Activated naive CD4-positive, alpha-beta T cell treated with anti-CD3 and anti-CD28 coated beads, Interleukin-2, amount 50 U/mL, for 16 hours (primary cell): ENCODE measurements at regions not wholly inside any gene's neighbourhood (a gene's known extent, or its start where the extent isn't known, plus 50 kb on each side); places are given as distances from the start of the nearest gene placed in this dataset.
"Not testable (repeated sequence)": the region's sequence is repeated elsewhere in the genome, so short reads cannot be mapped to it uniquely, and the experiment has no call there.

Source experiments
- DNase-seq: peaks from one replicate; pipeline ENCODE4 v3.0.0-alpha.2; 2020

DNA sequence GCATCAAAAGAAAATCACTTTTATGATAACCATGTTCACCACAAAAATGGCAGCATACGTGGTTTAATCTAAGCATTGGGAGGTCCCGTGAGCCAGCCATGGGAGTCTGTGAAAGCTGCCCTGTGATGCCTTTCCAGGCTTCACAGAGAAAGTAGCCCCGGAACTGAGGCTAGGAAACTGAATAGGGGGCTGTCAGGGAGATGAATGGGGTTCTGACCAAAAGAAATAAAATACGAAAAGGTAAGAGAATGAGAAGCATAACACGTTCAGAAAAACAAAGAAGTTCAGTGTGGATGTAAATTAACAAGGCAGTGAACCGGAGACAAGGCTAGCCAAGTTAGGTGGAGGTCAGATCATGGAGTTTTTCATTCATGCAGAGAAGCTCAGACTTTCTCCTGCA is 118.9 kb downstream of the ANXA2 start:
- no peak for DNase-seq

DNA sequence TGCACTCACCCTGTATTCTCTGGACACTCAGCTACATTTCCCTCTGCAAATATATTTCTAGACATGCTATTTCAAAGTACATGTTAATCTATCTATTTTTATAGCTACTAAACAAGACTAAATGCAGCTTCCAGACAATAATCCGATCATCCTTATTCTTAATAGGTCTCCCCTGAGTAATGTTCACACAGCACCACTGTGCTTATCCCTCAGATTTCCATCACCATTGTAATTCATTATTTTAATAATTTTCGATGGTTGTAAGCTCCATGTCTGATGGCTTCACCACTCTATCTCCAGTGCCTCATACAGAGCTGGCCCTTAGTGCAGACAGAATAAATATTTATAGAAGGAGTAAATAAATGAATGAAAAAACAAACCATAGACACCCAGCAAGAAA is 117.5 kb downstream of the ANXA2 start:
- no peak for DNase-seq

- no peak for DNase-seq
Observed at GRCh38 chr15:60283936-60284335, 113.8 kb downstream of the ANXA2 start.

DNA sequence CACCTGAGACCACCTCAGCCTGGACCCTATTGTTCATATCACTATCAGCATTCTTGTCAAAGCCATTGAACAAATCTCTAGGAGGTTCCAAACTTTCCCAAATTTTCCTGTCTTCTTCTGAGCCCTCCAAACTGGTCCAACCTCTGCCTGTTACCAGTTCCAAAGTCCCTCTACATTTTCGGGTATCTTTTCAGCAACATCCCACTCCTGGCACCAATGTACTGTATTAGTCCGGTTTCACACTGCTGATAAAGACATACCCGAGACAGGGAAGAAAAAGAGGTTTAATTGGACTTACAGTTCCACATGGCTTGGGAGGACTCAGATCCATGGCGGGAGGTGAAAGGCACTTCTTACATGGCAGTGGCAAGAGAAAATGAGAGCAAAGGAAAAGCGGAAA is 101.9 kb downstream of the ANXA2 start:
- DNase-seq = not testable (repeated sequence)

GRCh38 chr15:60297047-60297446 is 100.7 kb downstream of the ANXA2 start:
- DNase-seq = no peak
